ENCODE measurements at regions not wholly inside any gene's neighbourhood (a gene's known extent, or its start where the extent isn't known, plus 50 kb on each side); places are given as distances from the start of the nearest gene placed in this dataset.
"Not testable (repeated sequence)": the region's sequence is repeated elsewhere in the genome, so short reads cannot be mapped to it uniquely, and the experiment has no call there.

GRCh38 chr14:30389134-30389876 is 169.7 kb upstream of the G2E3 start:
- 0 to 100% (median 92%) methylated on average over 1 to 6 of the region's 6 CpGs; no CpG with 5 or more reads in 1 of the 10 experiments for WGBS, 10 experiments
- no peak overlapping the region for H3K4me3 ChIP-seq
- in situ Hi-C loops (cut with MboI; ENCODE audit: low pct_unique_long_range_greater_than_20kb in 2 of 9, low sequenced_read_pairs in 9 of 9, unreplicated experiment in 9 of 9), result no loop called here

DNA sequence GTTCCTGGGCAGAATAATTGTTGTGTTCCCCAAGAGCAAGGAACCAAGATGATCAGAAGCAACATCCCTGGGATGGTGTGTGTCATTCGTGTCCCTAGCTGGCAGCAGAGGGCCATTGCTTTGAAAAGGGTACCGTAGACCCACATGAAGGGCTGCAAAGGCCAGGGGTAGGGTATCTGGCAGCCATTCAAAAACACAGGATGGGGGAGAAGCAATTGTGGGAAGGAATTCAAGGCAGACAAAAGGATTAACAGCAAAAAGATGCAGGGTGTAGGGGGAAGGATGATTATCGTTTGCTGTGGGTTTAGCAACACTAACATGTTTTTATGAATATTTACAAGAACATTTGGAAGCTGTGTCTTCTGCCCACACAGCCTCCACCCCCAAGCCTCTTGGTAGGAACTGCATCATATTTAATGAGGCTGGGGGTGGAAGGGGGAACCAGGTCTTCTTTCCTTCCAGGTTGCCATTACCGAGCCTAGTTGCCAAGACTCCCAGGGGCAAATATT is 169.0 kb upstream of the G2E3 start:
- ATAC-seq (replicated peaks in 6 of 8), result no peak
- Histone ChIP-seq H3K27ac (no peak overlapping the region), H3K4me3 (no peak overlapping the region), H3K4me1 (replicated peaks in 1 of 2) (peaks cover 0 to 6% of the 10 kb centered on the region in 2 donors)
- WGBS, 10 experiments, result 0 to 100% (median 49%) methylated on average over 1 to 4 of the region's 4 CpGs; no CpG with 5 or more reads in 2 of the 10 experiments
- in situ Hi-C loops (cut with MboI; ENCODE audit: low pct_unique_long_range_greater_than_20kb in 2 of 9, low sequenced_read_pairs in 9 of 9, unreplicated experiment in 9 of 9), result no loop called here

More at GRCh38 chr14:30389134-30389876, 169.7 kb upstream of the G2E3 start:
- peaks cover 0 to 6% of the 10 kb centered on the region in 2 donors for H3K4me1 ChIP-seq (replicated peaks in 1 of 2)
- H3K27ac ChIP-seq, result no peak overlapping the region
- no peak for ATAC-seq (replicated peaks in 6 of 8)

DNA sequence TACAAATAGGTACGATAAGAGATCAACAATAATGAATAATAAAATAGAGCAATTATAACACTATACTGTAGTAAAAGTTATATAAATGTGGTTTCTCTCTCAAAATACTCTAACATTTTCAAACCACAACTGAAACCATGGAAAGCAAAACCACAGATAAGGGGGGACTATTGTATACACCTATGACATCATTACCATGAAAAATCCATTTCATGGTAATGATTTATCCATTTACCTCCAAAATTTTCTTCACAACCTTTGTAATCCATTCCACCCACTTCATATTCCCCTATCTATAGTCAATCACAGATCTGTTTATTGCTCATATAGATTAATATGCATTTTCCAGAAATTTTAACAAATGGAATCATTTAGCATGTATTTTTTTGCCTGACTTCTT is 163.9 kb upstream of the G2E3 start:
- WGBS, 10 experiments, result 0 to 100% (median 67%) methylated on average over 1 of the region's 1 CpG; no CpG with 5 or more reads in 3 of the 10 experiments
- Histone ChIP-seq H3K4me1 (replicated peaks in 1 of 2) (no peaks in the 10 kb centered on the region), H3K27ac (no peak overlapping the region), H3K4me3 (no peak overlapping the region)
- in situ Hi-C loops (cut with MboI; ENCODE audit: low pct_unique_long_range_greater_than_20kb in 2 of 9, low sequenced_read_pairs in 9 of 9, unreplicated experiment in 9 of 9), result no loop called here
- ATAC-seq (replicated peaks in 6 of 8), result no peak

DNA sequence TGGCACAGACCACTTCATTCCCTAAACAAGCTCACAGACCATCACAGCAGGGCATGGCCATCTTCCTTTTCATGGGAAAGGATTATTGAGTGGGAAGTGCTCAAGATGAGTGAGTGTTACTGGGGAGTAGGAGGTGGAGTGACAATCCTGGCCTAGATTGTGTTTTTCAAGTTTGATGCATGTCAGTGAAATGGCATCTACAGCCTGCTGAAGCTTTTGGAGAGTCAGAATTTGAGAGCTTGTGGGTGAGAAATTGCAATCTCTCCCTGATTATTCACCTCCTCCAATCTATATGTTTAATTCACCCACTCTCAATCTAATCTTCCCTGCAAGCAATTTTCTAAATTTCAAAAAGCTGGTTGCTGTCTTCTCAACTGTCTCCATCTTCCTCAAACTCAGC is 156.1 kb upstream of the G2E3 start:
- in situ Hi-C loops (cut with MboI; ENCODE audit: low pct_unique_long_range_greater_than_20kb in 2 of 9, low sequenced_read_pairs in 9 of 9, unreplicated experiment in 9 of 9), result no loop called here
- Histone ChIP-seq H3K27ac (no peak overlapping the region), H3K4me3 (no peak overlapping the region), H3K4me1 (replicated peaks in 1 of 2) (no peaks in the 10 kb centered on the region)
- ATAC-seq (replicated peaks in 6 of 8), result no peak

DNA sequence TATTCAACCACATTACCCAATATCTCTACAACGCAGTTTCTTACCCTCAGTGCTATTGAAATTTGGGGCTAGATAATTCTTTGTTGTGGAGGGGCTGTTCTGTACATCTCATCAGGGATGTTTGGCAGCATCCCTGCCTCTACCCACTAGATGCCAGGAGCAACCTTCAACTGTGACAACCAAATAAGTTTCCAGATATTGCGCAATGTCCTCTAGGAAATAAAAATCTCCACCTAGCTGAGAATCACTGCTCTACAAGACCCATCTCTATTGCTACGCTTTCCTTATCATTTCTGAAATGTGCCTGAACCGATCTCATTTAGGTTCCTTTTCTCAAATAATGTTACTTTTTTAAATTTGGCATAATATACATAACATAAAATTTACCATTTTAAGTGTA is 155.2 kb upstream of the G2E3 start:
- in situ Hi-C loops (cut with MboI; ENCODE audit: low pct_unique_long_range_greater_than_20kb in 2 of 9, low sequenced_read_pairs in 9 of 9, unreplicated experiment in 9 of 9), result no loop called here
- H3K4me3 ChIP-seq, result no peak overlapping the region
- no peaks in the 10 kb centered on the region for H3K4me1 ChIP-seq (replicated peaks in 1 of 2)
- ATAC-seq (replicated peaks in 6 of 8), result no peak
- 46 to 92% (median 80%) methylated on average over 1 to 4 of the region's 4 CpGs; no CpG with 5 or more reads in 1 of the 10 experiments for WGBS, 10 experiments
- H3K27ac ChIP-seq, result no peak overlapping the region

GRCh38 chr14:30409508-30410015 is 149.4 kb upstream of the G2E3 start:
- H3K4me1 ChIP-seq (replicated peaks in 1 of 2); H3K27ac ChIP-seq; ATAC-seq (replicated peaks in 6 of 8); in situ Hi-C loops (cut with MboI; ENCODE audit: low pct_unique_long_range_greater_than_20kb in 2 of 9, low sequenced_read_pairs in 9 of 9, unreplicated experiment in 9 of 9); H3K4me3 ChIP-seq: not testable (repeated sequence)
- 30 to 100% (median 90%) methylated on average over 1 to 2 of the region's 2 CpGs; no CpG with 5 or more reads in 4 of the 10 experiments for WGBS, 10 experiments

DNA sequence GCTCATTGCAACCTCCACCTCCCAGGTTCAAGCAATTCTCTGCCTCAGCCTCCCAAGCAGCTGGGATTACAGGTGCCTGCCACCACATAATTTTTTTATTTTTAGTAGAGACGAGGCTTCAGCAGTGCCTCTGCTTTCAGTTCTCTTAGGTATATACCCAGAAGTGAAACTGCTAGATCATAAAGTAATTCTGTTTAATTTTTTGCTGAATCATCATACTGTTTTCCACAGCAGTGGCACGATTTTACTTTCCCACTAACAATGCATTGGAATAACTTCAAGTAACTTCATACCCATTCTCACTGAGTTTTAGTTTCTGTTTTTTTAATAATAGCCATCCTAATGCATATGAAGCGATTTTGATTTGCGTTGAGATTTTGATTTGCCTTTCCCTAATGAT is 148.0 kb upstream of the G2E3 start:
- no peaks in the 10 kb centered on the region for H3K4me1 ChIP-seq (replicated peaks in 1 of 2)
- H3K27ac ChIP-seq, result no peak overlapping the region
- 21 to 100% (median 80%) methylated on average over 1 to 4 of the region's 4 CpGs for WGBS, 10 experiments
- ATAC-seq (replicated peaks in 6 of 8), result no peak
- in situ Hi-C loops (cut with MboI; ENCODE audit: low pct_unique_long_range_greater_than_20kb in 2 of 9, low sequenced_read_pairs in 9 of 9, unreplicated experiment in 9 of 9), result no loop called here
- H3K4me3 ChIP-seq, result no peak overlapping the region

DNA sequence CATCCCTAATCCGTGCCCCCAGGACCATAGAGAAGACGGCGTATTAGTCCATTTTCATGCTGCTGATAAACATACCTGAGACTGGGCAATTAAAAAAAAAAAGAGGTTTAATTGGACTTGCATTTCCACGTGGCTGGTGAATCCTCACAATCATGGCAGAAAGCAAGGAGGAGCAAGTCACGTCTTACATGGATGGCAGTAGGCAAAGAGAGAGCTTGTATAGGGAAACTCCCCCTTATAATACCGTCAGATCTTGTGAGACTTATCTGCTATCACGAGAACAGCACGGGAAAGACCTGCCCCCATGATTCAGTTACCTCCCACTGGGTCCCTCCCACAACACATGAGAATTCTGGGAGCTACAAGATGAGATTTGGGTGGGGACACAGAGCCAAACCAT is 145.8 kb upstream of the G2E3 start:
- H3K4me1 ChIP-seq (replicated peaks in 1 of 2); in situ Hi-C loops (cut with MboI; ENCODE audit: low pct_unique_long_range_greater_than_20kb in 2 of 9, low sequenced_read_pairs in 9 of 9, unreplicated experiment in 9 of 9); H3K27ac ChIP-seq; ATAC-seq (replicated peaks in 6 of 8); H3K4me3 ChIP-seq: not testable (repeated sequence)
- 11 to 91% (median 36%) methylated on average over 4 to 7 of the region's 8 CpGs; no CpG with 5 or more reads in 3 of the 10 experiments for WGBS, 10 experiments

DNA sequence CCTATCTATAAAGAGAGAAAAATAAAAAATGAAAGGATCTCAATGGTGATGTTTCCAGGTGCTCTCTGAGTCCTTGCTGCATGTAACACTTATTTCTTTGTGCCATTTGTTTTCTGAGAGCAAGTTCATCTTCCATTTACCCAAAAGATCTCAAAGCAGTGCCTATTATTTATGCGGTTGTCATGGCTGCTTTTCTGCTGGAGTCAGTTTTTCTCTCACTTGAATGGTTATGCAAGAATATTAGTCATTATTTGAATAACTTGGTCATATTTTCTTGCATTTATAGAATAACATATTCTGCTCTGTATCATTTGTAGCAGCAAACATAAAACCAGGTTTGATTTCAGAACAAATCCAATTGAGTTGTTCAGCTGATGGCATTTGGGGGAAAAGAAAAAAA is 141.8 kb upstream of the G2E3 start:
- Histone ChIP-seq H3K27ac (no peak overlapping the region), H3K4me1 (replicated peaks in 1 of 2) (no peaks in the 10 kb centered on the region), H3K4me3 (no peak overlapping the region)
- in situ Hi-C loops (cut with MboI; ENCODE audit: low pct_unique_long_range_greater_than_20kb in 2 of 9, low sequenced_read_pairs in 9 of 9, unreplicated experiment in 9 of 9), result no loop called here
- ATAC-seq (replicated peaks in 6 of 8), result peak in 1 of 8 experiments; percentile 23
- WGBS, 10 experiments, result 71 to 100% (median 88%) methylated on average over 1 of the region's 1 CpG; no CpG with 5 or more reads in 3 of the 10 experiments

GRCh38 chr14:30417999-30418398 is 141.0 kb upstream of the G2E3 start:
- H3K4me1 ChIP-seq (replicated peaks in 1 of 2), result no peaks in the 10 kb centered on the region
- in situ Hi-C loops (cut with MboI; ENCODE audit: low pct_unique_long_range_greater_than_20kb in 2 of 9, low sequenced_read_pairs in 9 of 9, unreplicated experiment in 9 of 9), result no loop called here
- WGBS, 10 experiments, result 0 to 56% (median 20%) methylated on average over 1 of the region's 1 CpG; no CpG with 5 or more reads in 4 of the 10 experiments
- no peak overlapping the region for H3K4me3 ChIP-seq
- H3K27ac ChIP-seq, result no peak overlapping the region
- no peak for ATAC-seq (replicated peaks in 6 of 8)

DNA sequence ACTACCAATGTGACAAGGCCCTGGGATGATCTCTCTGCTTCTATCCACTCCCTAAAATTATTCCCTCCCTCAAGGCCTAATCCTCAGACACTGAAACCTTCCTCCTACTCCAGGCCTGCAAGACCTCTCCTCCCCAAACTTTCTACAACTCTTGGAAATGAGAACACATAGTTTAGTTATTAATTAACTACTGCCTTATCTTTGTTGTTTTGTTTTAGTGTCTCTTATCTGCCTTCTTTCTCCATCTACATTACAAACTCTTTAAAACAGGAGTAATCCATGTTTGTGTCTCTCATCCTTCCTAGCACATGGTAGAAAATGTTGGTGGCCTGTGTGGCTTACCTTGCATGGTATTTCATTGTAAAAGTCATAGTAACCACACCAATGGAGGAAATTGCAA is 139.9 kb upstream of the G2E3 start:
- Histone ChIP-seq H3K27ac (no peak overlapping the region), H3K4me1 (replicated peaks in 1 of 2) (no peaks in the 10 kb centered on the region), H3K4me3 (no peak overlapping the region)
- ATAC-seq (replicated peaks in 6 of 8), result no peak
- in situ Hi-C loops (cut with MboI; ENCODE audit: low pct_unique_long_range_greater_than_20kb in 2 of 9, low sequenced_read_pairs in 9 of 9, unreplicated experiment in 9 of 9), result no loop called here

DNA sequence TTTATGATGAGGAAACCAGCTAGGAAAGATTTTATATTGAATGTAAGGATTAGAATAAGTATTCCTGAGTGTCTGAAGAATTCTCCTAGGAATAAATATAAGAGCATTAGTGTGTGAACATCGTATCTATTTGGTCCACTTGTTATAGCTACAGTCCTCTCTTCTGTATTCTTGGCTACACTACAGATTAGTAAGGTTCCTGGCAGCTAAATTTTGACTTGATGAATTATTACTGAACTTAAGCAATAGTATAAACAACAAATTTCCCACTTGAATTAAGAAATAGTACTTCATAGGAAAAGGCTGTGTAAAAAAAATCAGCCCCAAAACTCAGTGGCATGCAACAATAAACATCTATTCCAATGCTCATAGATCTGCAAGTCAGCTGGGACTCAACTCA is 138.4 kb upstream of the G2E3 start:
- 0% methylated on average over 1 of the region's 1 CpG for WGBS, 10 experiments
- H3K4me3 ChIP-seq, result no peak overlapping the region
- no peak for ATAC-seq (replicated peaks in 6 of 8)
- H3K27ac ChIP-seq, result no peak overlapping the region
- no peaks in the 10 kb centered on the region for H3K4me1 ChIP-seq (replicated peaks in 1 of 2)
- in situ Hi-C loops (cut with MboI; ENCODE audit: low pct_unique_long_range_greater_than_20kb in 2 of 9, low sequenced_read_pairs in 9 of 9, unreplicated experiment in 9 of 9), result no loop called here

DNA sequence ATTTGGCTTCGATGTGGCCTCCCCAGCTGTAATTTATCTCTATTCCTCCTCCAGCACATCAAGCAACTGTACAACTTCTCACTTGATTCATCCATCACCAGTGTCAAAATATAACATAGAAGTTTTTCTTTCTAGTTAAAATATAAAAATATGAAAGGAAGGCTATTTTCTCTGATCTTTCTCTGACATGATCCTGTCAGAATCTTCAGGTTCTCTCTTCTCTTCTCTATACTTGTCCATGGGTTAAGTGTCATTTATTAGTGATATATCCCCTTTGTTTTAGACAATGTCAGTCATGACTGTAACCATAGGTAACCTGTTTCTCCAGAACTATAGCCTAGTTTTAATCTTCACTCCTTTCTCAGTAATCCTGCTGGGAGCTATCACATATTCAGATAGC is 132.5 kb upstream of the G2E3 start:
- ATAC-seq (replicated peaks in 6 of 8), result no peak
- WGBS, 10 experiments, result 0 to 100% (median 50%) methylated on average over 1 of the region's 1 CpG; no CpG with 5 or more reads in 3 of the 10 experiments
- in situ Hi-C loops (cut with MboI; ENCODE audit: low pct_unique_long_range_greater_than_20kb in 2 of 9, low sequenced_read_pairs in 9 of 9, unreplicated experiment in 9 of 9), result loop anchor here in 2 of 9 experiments (25.0 kb wide), 2 partner anchors 889 to 1664 kb away; partner anchors contain the start of gene FOXG1 (in 2 of the 2)
- Histone ChIP-seq H3K4me1 (replicated peaks in 1 of 2) (no peaks in the 10 kb centered on the region), H3K27ac (no peak overlapping the region), H3K4me3 (no peak overlapping the region)

- in situ Hi-C loops (cut with MboI; ENCODE audit: low pct_unique_long_range_greater_than_20kb in 2 of 9, low sequenced_read_pairs in 9 of 9, unreplicated experiment in 9 of 9), result loop anchor here in 2 of 9 experiments (25.0 kb wide), 2 partner anchors 890 to 1665 kb away; partner anchors contain the start of gene FOXG1 (in 2 of the 2)
- Histone ChIP-seq H3K27ac (no peak overlapping the region), H3K4me1 (replicated peaks in 1 of 2) (peaks cover 0 to 2% of the 10 kb centered on the region in 2 donors), H3K4me3 (no peak overlapping the region)
- WGBS, 10 experiments, result 0 to 90% (median 54%) methylated on average over 1 to 2 of the region's 2 CpGs
- no peak for ATAC-seq (replicated peaks in 6 of 8)
These were observed 131.6 kb upstream of the G2E3 start for GRCh38 chr14:30427401-30427800.

All from motor neuron (in vitro differentiated cells).